Coronary artery (tissue), 2 donors: ENCODE measurements at regions not wholly inside any gene's neighbourhood (a gene's known extent, or its start where the extent isn't known, plus 50 kb on each side); places are given as distances from the start of the nearest gene placed in this dataset.
"Not testable (repeated sequence)": the region's sequence is repeated elsewhere in the genome, so short reads cannot be mapped to it uniquely, and the experiment has no call there.

Experiments used
- DNase-seq: peaks from one replicate; pipeline ENCODE4 v3.0.0-alpha.2; 2017; ENCODE audit warnings: low spot score
- H3K27ac ChIP-seq, 2 donors: fragments of 200-600 bp; sonication (generic); one replicate each; pipeline ENCODE4 v1.5.1; 2016 to 2019
- H3K4me3 ChIP-seq: fragments of 200-600 bp; sonication (generic); 2 replicates; pipeline ENCODE4 v1.5.1; 2016; ENCODE audit warnings: mild to moderate bottlenecking, moderate library complexity
- CTCF ChIP-seq: fragments of 200-600 bp; sonication (generic); IDR thresholded peaks from one replicate; pipeline ENCODE4 v1.5.1; 2019; ENCODE audit warnings: antibody characterized with exemption

DNA sequence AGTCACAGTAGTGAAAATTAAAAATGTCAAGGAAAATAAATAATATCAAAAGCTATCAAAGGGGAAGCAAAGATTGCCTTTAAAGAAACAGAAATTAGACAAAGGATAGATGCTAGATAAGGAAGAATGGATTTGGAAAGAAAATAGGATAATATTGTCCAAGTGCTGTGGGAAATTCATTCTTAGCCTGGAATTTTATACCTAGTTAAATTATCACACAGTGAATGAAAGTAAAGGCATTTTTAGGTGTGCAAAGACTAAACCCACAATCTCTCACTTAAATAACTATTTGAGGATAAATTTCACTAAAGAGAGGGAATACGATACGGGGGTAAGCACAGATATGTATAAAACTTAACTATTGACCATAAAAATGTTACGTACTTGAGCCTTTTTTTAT is 511.1 kb downstream of the TMEM135 start:
- H3K27ac ChIP-seq = no peak overlapping the region
- H3K4me3 ChIP-seq = no peak overlapping the region
- no peak for DNase-seq
- no peak for TF ChIP-seq CTCF

DNA sequence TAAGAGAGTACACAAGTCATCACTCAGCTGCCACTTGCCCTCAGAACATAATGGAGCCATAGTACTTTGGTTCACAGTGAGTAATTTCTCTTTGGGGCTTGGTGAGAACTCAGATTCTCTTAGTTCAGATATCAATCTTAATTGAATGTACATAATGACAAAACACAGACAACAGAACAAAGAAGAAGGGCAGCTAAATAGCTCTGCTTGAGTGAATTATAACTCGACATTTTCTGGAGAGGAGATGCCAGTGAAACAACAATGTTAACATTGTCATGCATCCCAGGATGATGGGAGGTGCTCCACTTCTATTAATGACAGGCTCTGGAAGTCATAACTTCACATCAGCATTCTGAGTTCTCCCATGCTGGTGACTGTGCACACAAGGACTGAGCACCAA is 508.1 kb downstream of the TMEM135 start:
- TF ChIP-seq CTCF = no peak
- H3K27ac ChIP-seq = no peak overlapping the region
- no peak for DNase-seq
- no peak overlapping the region for H3K4me3 ChIP-seq

- H3K4me3 ChIP-seq = no peak overlapping the region
- H3K27ac ChIP-seq = no peak overlapping the region
- no peak for DNase-seq
- TF ChIP-seq CTCF = no peak
Observed at GRCh38 chr11:87539596-87539995, 501.9 kb downstream of the TMEM135 start.

GRCh38 chr11:87536565-87536964 is 498.8 kb downstream of the TMEM135 start:
- no peak overlapping the region for H3K27ac ChIP-seq
- H3K4me3 ChIP-seq = no peak overlapping the region
- no peak for TF ChIP-seq CTCF
- DNase-seq = no peak

DNA sequence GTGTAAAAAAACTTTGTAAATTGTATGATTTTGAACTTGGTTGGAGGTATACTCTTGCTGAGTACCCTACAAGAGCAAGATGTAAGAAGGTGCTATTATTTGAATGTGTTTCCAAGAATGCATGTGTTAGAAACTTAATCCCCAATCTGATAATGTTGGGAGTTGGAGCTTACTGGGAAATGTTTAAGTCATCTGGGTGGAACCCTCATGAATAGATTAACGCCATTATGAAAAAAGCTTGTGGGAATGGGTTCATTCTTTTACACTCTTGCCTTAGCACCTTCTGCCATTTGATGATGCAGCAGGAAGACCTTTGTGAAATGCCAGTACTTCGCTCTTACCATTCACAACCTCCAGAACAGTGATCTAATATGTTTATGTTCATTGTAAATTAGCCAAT is 498.3 kb downstream of the TMEM135 start:
- Histone ChIP-seq H3K4me3 (no peak overlapping the region), H3K27ac (no peak overlapping the region)
- DNase-seq = no peak
- TF ChIP-seq CTCF = no peak

- DNase-seq = no peak
- no peak for TF ChIP-seq CTCF
- no peak overlapping the region for H3K27ac ChIP-seq
- H3K4me3 ChIP-seq = no peak overlapping the region
Observed at GRCh38 chr11:87535513-87535912, 497.8 kb downstream of the TMEM135 start.

GRCh38 chr11:87531835-87532234 is 494.1 kb downstream of the TMEM135 start:
- H3K27ac ChIP-seq, H3K4me3 ChIP-seq, DNase-seq: not testable (repeated sequence)

- Histone ChIP-seq H3K27ac (no peak overlapping the region), H3K4me3 (no peak overlapping the region)
- DNase-seq = no peak
- no peak for TF ChIP-seq CTCF
Observed at GRCh38 chr11:87529486-87529885, 491.8 kb downstream of the TMEM135 start.
